Adrenal gland (tissue), 5 donors: ENCODE measurements at regions not wholly inside any gene's neighbourhood (a gene's known extent, or its start where the extent isn't known, plus 50 kb on each side); places are given as distances from the start of the nearest gene placed in this dataset.

Experiments
- CTCF ChIP-seq, 6 experiments: fragments of 450-650 bp in 4 of 6; fragments of 200-600 bp in 2 of 6; sonication (generic) in 1 of 6; IDR thresholded peaks; 1 replicate in 5 of 6; 2 replicates in 1 of 6; pipeline versions ENCODE4 v1.5.1 to v1.8.0; 2016 to 2021; ENCODE audit warnings: antibody characterized with exemption in 6 of 6, mild to moderate bottlenecking in 2 of 6, moderate library complexity in 1 of 6
- POLR2A ChIP-seq, 2 donors: fragments of 450-650 bp; IDR thresholded peaks; one replicate each; pipeline ENCODE4 v1.6.1; 2017; ENCODE audit warnings: antibody characterized with exemption in 2 of 2, mild to moderate bottlenecking in 2 of 2, moderate library complexity in 1 of 2
- donor health status: DM: no; HTN: no; CAD: no.

- TF ChIP-seq CTCF (IDR thresholded peaks at IDR 0.05) (no peak), POLR2A (IDR thresholded peaks at IDR 0.05) (no peak)
These were observed 357.8 kb downstream of the MID1IP1 start for GRCh38 chrX:39158801-39159657.
